ENCODE measurements at regions not wholly inside any gene's neighbourhood (a gene's known extent, or its start where the extent isn't known, plus 50 kb on each side); places are given as distances from the start of the nearest gene placed in this dataset.
A peak's percentile ranks its signal among the peaks of the same experiment; 100 is the strongest.

- TF ChIP-seq CTCF (IDR thresholded peaks at IDR 0.05 in 2 of 3, conservative IDR thresholded peaks at IDR 0.05 in 1 of 3; ENCODE audit: borderline replicate concordance in 1 of 3, insufficient read depth in 1 of 3, low read depth in 2 of 3, low read length in 2 of 3) (peak; percentile 36 to 55 (median 42); a peak in 4 of 6 replicates), YY1 (IDR thresholded peaks at IDR 0.05; ENCODE audit: extremely low read depth, insufficient replicate concordance, low read depth, low read length) (no peak), POLR2AphosphoS5 (IDR thresholded peaks at IDR 0.05; ENCODE audit: low read depth, low read length) (no peak), REST (IDR thresholded peaks at IDR 0.05; ENCODE audit: low read depth) (no peak), SRF (IDR thresholded peaks at IDR 0.05; ENCODE audit: low read depth) (no peak)
Measured at GRCh38 chr7:33744293-33745075, 160.9 kb upstream of the BMPER start.

Data from HCT116 (cell line).